Astrocyte of the spinal cord (primary cell): ENCODE measurements at regions not wholly inside any gene's neighbourhood (a gene's known extent, or its start where the extent isn't known, plus 50 kb on each side); places are given as distances from the start of the nearest gene placed in this dataset.

ENCODE experiments used
- DNase-seq: peaks from one replicate; pipeline ENCODE4 v3.0.0; 2011; ENCODE audit warnings: low read depth, low spot score
- H3K4me3 ChIP-seq: 2 replicates; pipeline ENCODE4 v1.5.1; 2011; ENCODE audit warnings: low read depth, mild to moderate bottlenecking, low read length, moderate library complexity
- CTCF ChIP-seq: IDR thresholded peaks from 2 replicates; pipeline ENCODE4 v1.5.1; 2012; ENCODE audit warnings: low read depth, mild to moderate bottlenecking, low read length, inconsistent platforms
- in situ Hi-C: cut with HindIII; loops from 2 replicates; pipeline ENCODE4 v1.10.0; 2017; ENCODE audit warnings: low sequenced_read_pairs

- in situ Hi-C loops, result no loop called here
- no peak overlapping the region for H3K4me3 ChIP-seq
- DNase-seq, result no peak
- TF ChIP-seq CTCF, result no peak
Measured at GRCh38 chr10:1966712-1967376, 229.5 kb upstream of the ADARB2 start.

- in situ Hi-C loops, result no loop called here
- DNase-seq, result no peak
- TF ChIP-seq CTCF, result no peak
- H3K4me3 ChIP-seq, result no peak overlapping the region
Measured at GRCh38 chr10:1964476-1964875, 227.2 kb upstream of the ADARB2 start.

GRCh38 chr10:1963341-1963740 lies 226.0 kb upstream of the ADARB2 start:
- in situ Hi-C loops, result no loop called here
- TF ChIP-seq CTCF, result no peak
- DNase-seq, result no peak
- no peak overlapping the region for H3K4me3 ChIP-seq

- no peak for TF ChIP-seq CTCF
- in situ Hi-C loops, result no loop called here
- no peak overlapping the region for H3K4me3 ChIP-seq
- DNase-seq, result no peak
Measured at GRCh38 chr10:1961989-1962388, 224.7 kb upstream of the ADARB2 start.

- H3K4me3 ChIP-seq, result no peak overlapping the region
- in situ Hi-C loops, result no loop called here
- DNase-seq, result no peak
- no peak for TF ChIP-seq CTCF
Measured at GRCh38 chr10:1960982-1961381, 223.7 kb upstream of the ADARB2 start.

DNA sequence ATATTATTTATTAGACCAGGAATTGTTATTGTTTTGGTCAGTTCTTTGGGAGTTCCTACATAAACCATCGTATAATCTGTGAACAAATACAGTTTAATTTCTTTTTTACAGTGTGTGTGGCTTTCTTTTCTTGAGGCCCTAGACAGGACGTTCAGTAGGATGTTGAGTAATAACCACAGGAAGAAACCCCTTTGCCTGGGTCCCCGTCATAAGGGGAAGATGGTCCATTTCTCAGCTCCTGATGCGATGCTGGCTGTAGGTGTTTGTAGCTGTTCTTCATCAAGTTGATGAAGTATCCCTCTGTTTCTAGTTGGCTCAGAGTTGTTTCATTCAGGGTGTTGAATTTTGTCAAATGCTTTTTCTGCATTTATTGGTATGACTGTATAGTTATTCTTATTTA lies 219.7 kb upstream of the ADARB2 start:
- TF ChIP-seq CTCF, result no peak
- in situ Hi-C loops, result no loop called here
- DNase-seq, result no peak
- no peak overlapping the region for H3K4me3 ChIP-seq
